ENCODE measurements at regions not wholly inside any gene's neighbourhood (a gene's known extent, or its start where the extent isn't known, plus 50 kb on each side); places are given as distances from the start of the nearest gene placed in this dataset.

DNA sequence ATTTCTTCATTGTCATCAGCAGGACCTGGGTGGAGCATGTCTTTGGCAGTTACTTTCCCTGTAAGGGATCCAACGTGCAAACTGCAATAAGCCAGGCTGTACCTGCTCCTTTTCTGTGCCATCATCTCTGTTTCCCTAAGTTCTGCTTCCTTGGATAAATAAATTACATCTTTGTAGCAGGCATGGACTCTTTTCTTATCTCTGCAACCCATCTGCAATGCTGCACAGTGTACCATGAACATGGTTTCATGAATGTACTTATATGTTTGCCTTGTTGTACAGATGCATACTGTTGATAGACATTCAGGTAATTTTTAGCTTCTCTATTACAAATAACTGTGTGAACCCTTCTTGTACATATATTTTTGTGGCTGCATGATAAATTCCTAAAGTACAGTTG is 616.7 kb upstream of the PIK3C3 start:
- Histone ChIP-seq H3K79me1 (ENCODE audit: low read depth, low read length) (no peaks in the 10 kb centered on the region), H4K20me1 (replicated peaks in 1 of 2; ENCODE audit: control insufficient read depth in 1 of 2, insufficient read depth in 2 of 2, low read length in 2 of 2) (no peaks in the 10 kb centered on the region), H3K4me1 (replicated peaks in 1 of 4; ENCODE audit: control insufficient read depth in 3 of 4, insufficient read depth in 4 of 4, low read length in 3 of 4) (no peaks in the 10 kb centered on the region), H4K5ac (ENCODE audit: insufficient read length, low read depth, low read length) (no peak overlapping the region), H3K56ac (replicated peaks; ENCODE audit: insufficient read length, low read depth, low read length) (no peak overlapping the region), H3K23ac (ENCODE audit: insufficient read length) (no peak overlapping the region), H3K23me2 (ENCODE audit: low read depth, low read length) (no peaks in the 10 kb centered on the region), H2AK5ac (ENCODE audit: low read depth, low read length) (no peak overlapping the region), H4K8ac (ENCODE audit: extremely low read depth, insufficient read depth, low read length) (no peak overlapping the region), H3K27ac (ENCODE audit: low read depth, low read length) (no peak overlapping the region), H3K4me2 (ENCODE audit: insufficient read depth in 1 of 2, low read depth in 2 of 2, low read length in 2 of 2) (no peak overlapping the region), H2BK120ac (replicated peaks; ENCODE audit: low read depth, low read length) (no peak overlapping the region), H3K14ac (ENCODE audit: insufficient read length) (no peak overlapping the region), H4K91ac (replicated peaks; ENCODE audit: insufficient read length, low read length) (no peak overlapping the region), H3K4me3 (ENCODE audit: extremely low read depth in 1 of 4, insufficient read depth in 2 of 4, low read depth in 3 of 4, low read length in 4 of 4) (no peak overlapping the region), H2BK20ac (ENCODE audit: low read length) (no peak overlapping the region), H2AFZ (ENCODE audit: low read length) (no peak overlapping the region), H3K9me3 (ENCODE audit: insufficient read depth in 2 of 2, low read depth in 1 of 2, low read length in 1 of 2) (no peaks in the 10 kb centered on the region), H2BK15ac (ENCODE audit: low read length) (no peak overlapping the region), H3K9ac (replicated peaks in 1 of 4; ENCODE audit: extremely low read depth in 1 of 4, low read depth in 3 of 4, low read length in 3 of 4) (no peak overlapping the region), H3K4ac (replicated peaks; ENCODE audit: insufficient read length, low read depth, low read length) (no peak overlapping the region), H2BK5ac (ENCODE audit: low read depth, low read length) (no peak overlapping the region), H3K18ac (ENCODE audit: extremely low read depth, low read length) (no peak overlapping the region), H3K79me2 (ENCODE audit: control insufficient read depth in 1 of 2, insufficient read depth in 2 of 2, low read length in 2 of 2) (no peaks in the 10 kb centered on the region), H2BK12ac (ENCODE audit: low read depth, low read length) (no peak overlapping the region), H3K36me3 (ENCODE audit: control insufficient read depth in 2 of 4, insufficient read depth in 4 of 4, low read length in 3 of 4) (no peaks in the 10 kb centered on the region), H3K27me3 (replicated peaks in 1 of 4; ENCODE audit: control insufficient read depth in 3 of 4, extremely low read depth in 1 of 4, insufficient read depth in 3 of 4, low read length in 3 of 4) (no peaks in the 10 kb centered on the region)
- DNase-seq (ENCODE audit: low read depth in 1 of 2, low spot score in 2 of 2) (no peak), FAIRE-seq (no peak)
- ChIA-PET POLR2A (ENCODE audit: partially characterized antibody) (no interaction called here), CTCF (ENCODE audit: partially characterized antibody) (no interaction called here)
- 80% methylated on average over 1 of the region's 1 CpG; no CpG with 5 or more reads in 1 of the 2 experiments for WGBS, 2 experiments (ENCODE audit: extremely low coverage in 1 of 2, insufficient coverage in 1 of 2, insufficient read length in 1 of 2, insufficient replicate concordance in 2 of 2, low coverage in 1 of 2, low lambda C conversion rate in 2 of 2, missing lambda C conversion rate in 1 of 2)
- TF ChIP-seq CBX8 (IDR thresholded peaks at IDR 0.05; ENCODE audit: borderline replicate concordance, low read depth, low read length) = no peak
- no peak for TF ChIP-seq PHF8 (conservative IDR thresholded peaks at IDR 0.05; ENCODE audit: low read depth, low read length)
- TF ChIP-seq CTCF (IDR thresholded peaks at IDR 0.05; ENCODE audit: control extremely low read depth in 1 of 3, insufficient read depth in 1 of 3, low read depth in 1 of 3, low read length in 3 of 3) = no peak
- TF ChIP-seq SRF (IDR thresholded peaks at IDR 0.05; ENCODE audit: low read depth, low read length) = no peak
- TF ChIP-seq POLR2A (IDR thresholded peaks at IDR 0.05; ENCODE audit: control extremely low read depth in 1 of 2, low read depth in 2 of 2, low read length in 2 of 2) = no peak
- TF ChIP-seq GABPA (IDR thresholded peaks at IDR 0.05; ENCODE audit: borderline replicate concordance, insufficient read depth, low read length) = no peak
- no peak for TF ChIP-seq TCF12 (IDR thresholded peaks at IDR 0.05; ENCODE audit: low read depth, low read length)
- no peak for TF ChIP-seq NRF1 (IDR thresholded peaks at IDR 0.05; ENCODE audit: low read depth, low read length)
- TF ChIP-seq SIX5 (IDR thresholded peaks at IDR 0.05; ENCODE audit: low read depth, low read length) = no peak
- no peak for TF ChIP-seq CHD2 (IDR thresholded peaks at IDR 0.05; ENCODE audit: low read length)
- no peak for TF ChIP-seq SAP30 (IDR thresholded peaks at IDR 0.05; ENCODE audit: insufficient read depth, insufficient replicate concordance, low read length)
- no peak for TF ChIP-seq POU5F1 (IDR thresholded peaks at IDR 0.05; ENCODE audit: low read depth, low read length)
- TF ChIP-seq TAF7 (optimal IDR thresholded peaks at IDR 0.05; ENCODE audit: borderline replicate concordance, low read depth, low read length) = no peak
- no peak for TF ChIP-seq BCL11A (IDR thresholded peaks at IDR 0.05; ENCODE audit: low read depth in 2 of 2, low read length in 2 of 2)

All from H1 (cell line).